GM12865 (cell line): ENCODE measurements at regions not wholly inside any gene's neighbourhood (a gene's known extent, or its start where the extent isn't known, plus 50 kb on each side); places are given as distances from the start of the nearest gene placed in this dataset.

Source experiments
- DNase-seq: peaks from one replicate; pipeline ENCODE4 v3.0.0; 2010; ENCODE audit warnings: low read depth
- H3K4me3 ChIP-seq: 2 replicates; pipeline ENCODE4 v1.5.1; 2011; ENCODE audit warnings: mild to moderate bottlenecking, low read depth, low read length, control low read depth
- CTCF ChIP-seq: IDR thresholded peaks from 2 replicates; pipeline ENCODE4 v1.5.1; 2011; ENCODE audit warnings: low read length, control low read depth, low read depth, inconsistent platforms; ENCODE audit not compliant: insufficient read depth; ENCODE audit errors: missing control alignments

- no peak for DNase-seq
Measured at GRCh38 chr17:72476575-72476986, 355.8 kb downstream of the SOX9 start.

GRCh38 chr17:72477491-72477890 is 356.7 kb downstream of the SOX9 start:
- DNase-seq = no peak
- H3K4me3 ChIP-seq = no peak overlapping the region
- TF ChIP-seq CTCF = no peak

More at GRCh38 chr17:72476575-72476986, 355.8 kb downstream of the SOX9 start:
- H3K4me3 ChIP-seq = no peak overlapping the region
- no peak for TF ChIP-seq CTCF

- DNase-seq = peak; percentile 34
- no peak overlapping the region for H3K4me3 ChIP-seq
- TF ChIP-seq CTCF = peak; percentile 24
Measured at GRCh38 chr17:72479113-72479512, 358.3 kb downstream of the SOX9 start.

- H3K4me3 ChIP-seq = no peak overlapping the region
- no peak for DNase-seq
- TF ChIP-seq CTCF = no peak
Measured at GRCh38 chr17:72481572-72481971, 360.8 kb downstream of the SOX9 start.

GRCh38 chr17:72485596-72485995 is 364.8 kb downstream of the SOX9 start:
- H3K4me3 ChIP-seq = no peak overlapping the region
- no peak for TF ChIP-seq CTCF
- no peak for DNase-seq

GRCh38 chr17:72486806-72487205 is 366.0 kb downstream of the SOX9 start:
- no peak for TF ChIP-seq CTCF
- DNase-seq = no peak
- H3K4me3 ChIP-seq = no peak overlapping the region

- H3K4me3 ChIP-seq = no peak overlapping the region
- no peak for TF ChIP-seq CTCF
- no peak for DNase-seq
Measured at GRCh38 chr17:72487731-72488494, 367.1 kb downstream of the SOX9 start.
